Peyer's patch (tissue), 4 donors: ENCODE measurements at regions not wholly inside any gene's neighbourhood (a gene's known extent, or its start where the extent isn't known, plus 50 kb on each side); places are given as distances from the start of the nearest gene placed in this dataset.

Experiments used
- CTCF ChIP-seq, 6 experiments: fragments of 450-650 bp in 4 of 6; fragments of 200-600 bp in 2 of 6; sonication (generic) in 1 of 6; IDR thresholded peaks; one replicate each; pipeline ENCODE4 v1.5.1; 2017 to 2019; ENCODE audit warnings: antibody characterized with exemption in 6 of 6, mild to moderate bottlenecking in 3 of 6, moderate library complexity in 1 of 6
- POLR2A ChIP-seq, 2 donors: fragments of 450-650 bp; IDR thresholded peaks; one replicate each; pipeline ENCODE4 v1.5.1; 2017; ENCODE audit warnings: antibody characterized with exemption in 2 of 2, mild to moderate bottlenecking in 2 of 2, moderate library complexity in 2 of 2

GRCh38 chr11:8325591-8326304 lies 62.1 kb upstream of the LMO1 start:
- TF ChIP-seq CTCF (IDR thresholded peaks at IDR 0.05), result no peak
- no peak for TF ChIP-seq POLR2A (IDR thresholded peaks at IDR 0.05)
